Bronchial epithelial cell (primary cell): ENCODE measurements at regions not wholly inside any gene's neighbourhood (a gene's known extent, or its start where the extent isn't known, plus 50 kb on each side); places are given as distances from the start of the nearest gene placed in this dataset.
A peak's percentile ranks its signal among the peaks of the same experiment; 100 is the strongest.

Source experiments
- DNase-seq: peaks from one replicate; pipeline ENCODE4 v3.0.0-alpha.2; 2010; ENCODE audit warnings: low read depth
- FAIRE-seq: peaks from 2 replicates; lab custom pipeline; 2011; peaks lifted over from hg19 to GRCh38; lab: Jason Lieb, UNC
- H3K27me3 ChIP-seq: 2 replicates; pipeline ENCODE4 v1.5.1; 2011; ENCODE audit warnings: low read length; ENCODE audit not compliant: control insufficient read depth, insufficient read depth
- H3K36me3 ChIP-seq: 2 replicates; pipeline ENCODE4 v1.5.1; 2011; ENCODE audit warnings: low read length; ENCODE audit not compliant: control insufficient read depth, insufficient read depth
- H3K4me3 ChIP-seq: 2 replicates; pipeline ENCODE4 v1.5.1; 2011; ENCODE audit warnings: mild to moderate bottlenecking, low read depth, low read length, control low read depth
- TF ChIP-seq, protein P1 (sequence below): IDR thresholded peaks from 2 replicates; pipeline ENCODE4 v1.5.1; 2011; ENCODE audit warnings: mild to moderate bottlenecking, moderate library complexity, low read length, control low read depth, inconsistent platforms; ENCODE audit not compliant: insufficient read depth, severe bottlenecking

- DNase-seq (no peak), FAIRE-seq (no peak)
- no peaks in the 10 kb centered on the region for H3K27me3 ChIP-seq
- TF ChIP-seq, protein P1, sequence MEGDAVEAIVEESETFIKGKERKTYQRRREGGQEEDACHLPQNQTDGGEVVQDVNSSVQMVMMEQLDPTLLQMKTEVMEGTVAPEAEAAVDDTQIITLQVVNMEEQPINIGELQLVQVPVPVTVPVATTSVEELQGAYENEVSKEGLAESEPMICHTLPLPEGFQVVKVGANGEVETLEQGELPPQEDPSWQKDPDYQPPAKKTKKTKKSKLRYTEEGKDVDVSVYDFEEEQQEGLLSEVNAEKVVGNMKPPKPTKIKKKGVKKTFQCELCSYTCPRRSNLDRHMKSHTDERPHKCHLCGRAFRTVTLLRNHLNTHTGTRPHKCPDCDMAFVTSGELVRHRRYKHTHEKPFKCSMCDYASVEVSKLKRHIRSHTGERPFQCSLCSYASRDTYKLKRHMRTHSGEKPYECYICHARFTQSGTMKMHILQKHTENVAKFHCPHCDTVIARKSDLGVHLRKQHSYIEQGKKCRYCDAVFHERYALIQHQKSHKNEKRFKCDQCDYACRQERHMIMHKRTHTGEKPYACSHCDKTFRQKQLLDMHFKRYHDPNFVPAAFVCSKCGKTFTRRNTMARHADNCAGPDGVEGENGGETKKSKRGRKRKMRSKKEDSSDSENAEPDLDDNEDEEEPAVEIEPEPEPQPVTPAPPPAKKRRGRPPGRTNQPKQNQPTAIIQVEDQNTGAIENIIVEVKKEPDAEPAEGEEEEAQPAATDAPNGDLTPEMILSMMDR: no peak
- no peak overlapping the region for H3K4me3 ChIP-seq
- H3K36me3 ChIP-seq: no peaks in the 10 kb centered on the region
Measured at GRCh38 chr11:42025121-42025803, 565.8 kb upstream of the LRRC4C start.

DNA sequence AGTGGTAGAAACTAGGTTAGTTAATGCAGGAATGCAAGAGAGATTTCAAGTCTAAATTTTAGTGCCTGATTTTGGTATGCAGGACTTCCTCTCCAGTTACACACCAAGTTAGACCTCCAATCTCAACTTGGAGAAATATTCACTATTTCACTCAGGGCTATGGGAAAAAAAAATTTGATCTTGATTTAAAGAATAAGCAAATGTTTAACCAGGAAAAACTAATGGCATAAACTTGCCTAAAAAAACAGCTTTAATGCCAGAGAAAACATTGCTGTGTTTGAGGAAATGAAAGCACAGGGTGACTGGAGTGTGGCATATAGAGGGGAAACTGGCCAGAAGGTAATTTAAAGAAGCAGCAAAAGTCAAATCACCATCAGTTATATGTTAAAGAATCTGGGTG, 575.4 kb upstream of the LRRC4C start:
- FAIRE-seq (no peak), DNase-seq (no peak)
- H3K27me3 ChIP-seq: no peaks in the 10 kb centered on the region
- H3K4me3 ChIP-seq: no peak overlapping the region
- TF ChIP-seq, protein P1: no peak
- H3K36me3 ChIP-seq: no peaks in the 10 kb centered on the region

GRCh38 chr11:42036201-42036600, 576.7 kb upstream of the LRRC4C start:
- TF ChIP-seq, protein P1: no peak
- no peaks in the 10 kb centered on the region for H3K36me3 ChIP-seq
- FAIRE-seq: no peak
- H3K4me3 ChIP-seq: no peak overlapping the region
- no peaks in the 10 kb centered on the region for H3K27me3 ChIP-seq
- no peak for DNase-seq

DNA sequence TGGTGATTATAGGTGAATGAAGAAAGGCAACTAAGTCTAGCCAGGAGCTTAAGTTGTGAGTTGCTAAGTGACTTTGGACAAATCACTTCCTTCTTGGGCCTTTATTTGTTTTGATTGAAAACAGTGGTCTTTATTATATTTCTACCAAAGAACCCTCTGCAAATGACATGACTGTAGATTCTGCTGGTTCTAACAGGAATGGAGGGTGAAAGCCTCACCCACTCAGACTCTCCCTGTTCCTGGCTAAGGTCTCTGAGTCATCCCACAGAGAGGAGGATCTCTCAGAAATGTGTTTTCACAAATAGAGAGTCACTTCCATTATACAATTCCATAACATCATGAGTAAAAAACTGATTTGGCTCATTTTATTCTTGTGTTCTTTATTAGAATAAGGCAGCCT, 583.9 kb upstream of the LRRC4C start:
- TF ChIP-seq, protein P1: no peak
- DNase-seq: peak; percentile 31
- Histone ChIP-seq H3K36me3 (no peaks in the 10 kb centered on the region), H3K27me3 (no peaks in the 10 kb centered on the region), H3K4me3 (no peak overlapping the region)
- no peak for FAIRE-seq

DNA sequence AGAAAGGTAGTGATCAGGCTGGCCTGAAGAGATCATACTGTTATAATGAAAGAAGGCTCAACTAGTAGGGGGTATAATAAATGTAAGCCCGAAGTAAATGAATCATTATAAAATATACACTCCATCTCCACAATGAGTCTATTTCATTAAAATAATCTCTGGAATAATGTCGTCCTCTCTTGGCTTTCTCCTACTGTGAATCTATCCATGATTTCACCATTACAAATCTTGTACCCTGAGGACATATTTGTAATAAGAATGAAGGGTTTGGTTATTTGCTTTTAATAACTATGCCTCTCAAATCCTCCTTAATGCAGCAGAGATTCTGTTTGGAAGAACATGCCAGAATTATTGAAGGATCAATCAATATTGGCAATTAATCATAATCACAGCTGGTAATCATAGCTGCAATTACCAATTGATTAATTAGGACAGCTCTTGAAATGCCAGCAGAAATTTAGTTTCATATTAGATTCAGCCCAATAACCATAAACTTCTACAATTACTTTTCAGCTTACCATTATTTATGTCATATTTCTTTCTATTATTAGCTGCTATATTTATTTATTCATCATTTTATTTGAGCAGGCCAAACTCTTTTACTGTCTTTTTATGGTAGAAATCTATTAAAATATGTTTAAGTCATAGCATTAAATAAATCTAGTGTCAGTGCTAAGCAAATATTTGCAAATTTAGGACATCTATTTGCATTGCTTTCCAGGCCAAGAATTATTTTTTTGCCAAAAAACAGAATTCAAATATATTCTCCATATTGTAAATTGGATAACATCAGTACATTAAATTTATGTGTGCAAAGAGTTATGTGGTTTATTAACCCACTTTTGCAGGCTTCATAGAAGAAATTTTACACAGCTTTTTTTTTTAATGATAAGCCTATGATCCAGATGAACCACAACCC, 588.4 kb upstream of the LRRC4C start:
- no peaks in the 10 kb centered on the region for H3K27me3 ChIP-seq
- DNase-seq (no peak), FAIRE-seq (no peak)

More for the DNA sequence above, 588.4 kb upstream of the LRRC4C start:
- no peaks in the 10 kb centered on the region for H3K36me3 ChIP-seq
- H3K4me3 ChIP-seq: no peak overlapping the region
- TF ChIP-seq, protein P1: no peak
